ENCODE measurements at regions not wholly inside any gene's neighbourhood (a gene's known extent, or its start where the extent isn't known, plus 50 kb on each side); places are given as distances from the start of the nearest gene placed in this dataset.

- TF ChIP-seq POLR2AphosphoS5 (IDR thresholded peaks at IDR 0.05), result no peak
- TF ChIP-seq CTCF (IDR thresholded peaks at IDR 0.05), result no peak
- TF ChIP-seq POLR2A (IDR thresholded peaks at IDR 0.05), result no peak
These were observed 615.9 kb downstream of the SEMA5A start for GRCh38 chr5:8930021-8930420.
